ENCODE measurements at regions not wholly inside any gene's neighbourhood (a gene's known extent, or its start where the extent isn't known, plus 50 kb on each side); places are given as distances from the start of the nearest gene placed in this dataset.

GRCh38 chr12:17550011-17550410, 540.0 kb downstream of the RERGL start:
- FAIRE-seq (no peak), DNase-seq (ENCODE audit: low spot score) (no peak)

- no peak for FAIRE-seq
Measured at GRCh38 chr12:17540921-17541320, 549.1 kb downstream of the RERGL start.

GRCh38 chr12:17528394-17528793, 561.6 kb downstream of the RERGL start:
- DNase-seq (ENCODE audit: low spot score) (no peak), FAIRE-seq (no peak)

More at GRCh38 chr12:17540921-17541320, 549.1 kb downstream of the RERGL start:
- DNase-seq (ENCODE audit: low spot score), result no peak

GRCh38 chr12:17527021-17527420, 563.0 kb downstream of the RERGL start:
- DNase-seq (ENCODE audit: low spot score) (no peak), FAIRE-seq (no peak)

GRCh38 chr12:17511369-17511768, 578.6 kb downstream of the RERGL start:
- DNase-seq (ENCODE audit: low spot score) (no peak), FAIRE-seq (no peak)

GRCh38 chr12:17507336-17507735, 582.7 kb downstream of the RERGL start:
- no peak for FAIRE-seq
- DNase-seq (ENCODE audit: low spot score), result no peak

- DNase-seq (ENCODE audit: low spot score) (no peak), FAIRE-seq (no peak)
Measured at GRCh38 chr12:17503742-17504141, 586.3 kb downstream of the RERGL start.

- FAIRE-seq (no peak), DNase-seq (ENCODE audit: low spot score) (no peak)
Measured at GRCh38 chr12:17489452-17489851, 600.5 kb downstream of the RERGL start.

- DNase-seq (ENCODE audit: low spot score) (no peak), FAIRE-seq (no peak)
Measured at GRCh38 chr12:17478908-17479673, 610.9 kb downstream of the RERGL start.

- FAIRE-seq, result no peak
- no peak for DNase-seq (ENCODE audit: low spot score)
Measured at GRCh38 chr12:17470460-17470859, 619.5 kb downstream of the RERGL start.

GRCh38 chr12:17459214-17459613, 630.8 kb downstream of the RERGL start:
- no peak for FAIRE-seq
- no peak for DNase-seq (ENCODE audit: low spot score)

GRCh38 chr12:17456486-17456885, 633.5 kb downstream of the RERGL start:
- DNase-seq (ENCODE audit: low spot score) (peak; percentile 6), FAIRE-seq (no peak)

- FAIRE-seq (no peak), DNase-seq (ENCODE audit: low spot score) (no peak)
Measured at GRCh38 chr12:17438141-17438540, 651.9 kb downstream of the RERGL start.

GRCh38 chr12:17416748-17417147, 673.2 kb downstream of the RERGL start:
- DNase-seq (ENCODE audit: low spot score) (no peak), FAIRE-seq (no peak)

GRCh38 chr12:17414596-17414995, 675.4 kb downstream of the RERGL start:
- FAIRE-seq (no peak), DNase-seq (ENCODE audit: low spot score) (no peak)

- FAIRE-seq, result no peak
- DNase-seq (ENCODE audit: low spot score), result no peak
Measured at GRCh38 chr12:17411662-17412061, 678.3 kb downstream of the RERGL start.

GRCh38 chr12:17388679-17389078, 701.3 kb downstream of the RERGL start:
- no peak for DNase-seq (ENCODE audit: low spot score)
- FAIRE-seq, result no peak

GRCh38 chr12:17383321-17383720, 706.7 kb downstream of the RERGL start:
- DNase-seq (ENCODE audit: low spot score), result no peak
- no peak for FAIRE-seq

- FAIRE-seq, result no peak
Measured at GRCh38 chr12:17381211-17381610, 708.8 kb downstream of the RERGL start.

GRCh38 chr12:17372508-17372907, 717.5 kb downstream of the RERGL start:
- DNase-seq (ENCODE audit: low spot score) (no peak), FAIRE-seq (no peak)

More at GRCh38 chr12:17381211-17381610, 708.8 kb downstream of the RERGL start:
- no peak for DNase-seq (ENCODE audit: low spot score)

- no peak for FAIRE-seq
- no peak for DNase-seq (ENCODE audit: low spot score)
Measured at GRCh38 chr12:17371491-17372215, 718.3 kb downstream of the RERGL start.

GRCh38 chr12:17370621-17371020, 719.4 kb downstream of the RERGL start:
- no peak for DNase-seq (ENCODE audit: low spot score)
- FAIRE-seq, result no peak

GRCh38 chr12:17369556-17369955, 720.4 kb downstream of the RERGL start:
- DNase-seq (ENCODE audit: low spot score), result no peak
- no peak for FAIRE-seq
